Breast epithelium (tissue), 3 donors: ENCODE measurements at regions not wholly inside any gene's neighbourhood (a gene's known extent, or its start where the extent isn't known, plus 50 kb on each side); places are given as distances from the start of the nearest gene placed in this dataset.

ENCODE experiments used
- CTCF ChIP-seq, 3 donors: fragments of 450-650 bp; IDR thresholded peaks; one replicate each; pipeline ENCODE4 v1.5.1; 2016 to 2017; ENCODE audit warnings: antibody characterized with exemption in 3 of 3, mild to moderate bottlenecking in 3 of 3, moderate library complexity in 3 of 3
- POLR2A ChIP-seq: fragments of 450-650 bp; IDR thresholded peaks from one replicate; pipeline ENCODE4 v1.6.1; 2016; ENCODE audit warnings: antibody characterized with exemption, mild to moderate bottlenecking, moderate library complexity

GRCh38 chr15:27674826-27675225 is 424.3 kb downstream of the OCA2 start:
- TF ChIP-seq CTCF (IDR thresholded peaks at IDR 0.05) (no peak), POLR2A (no peak)
